NCI-H2171 (cell line): ENCODE measurements at regions not wholly inside any gene's neighbourhood (a gene's known extent, or its start where the extent isn't known, plus 50 kb on each side); places are given as distances from the start of the nearest gene placed in this dataset.
"Not testable (repeated sequence)": the region's sequence is repeated elsewhere in the genome, so short reads cannot be mapped to it uniquely, and the experiment has no call there.

ENCODE experiments used
- DNase-seq: peaks from one replicate; lab custom pipeline; 2025; lab: John Stamatoyannopoulos, UW

DNA sequence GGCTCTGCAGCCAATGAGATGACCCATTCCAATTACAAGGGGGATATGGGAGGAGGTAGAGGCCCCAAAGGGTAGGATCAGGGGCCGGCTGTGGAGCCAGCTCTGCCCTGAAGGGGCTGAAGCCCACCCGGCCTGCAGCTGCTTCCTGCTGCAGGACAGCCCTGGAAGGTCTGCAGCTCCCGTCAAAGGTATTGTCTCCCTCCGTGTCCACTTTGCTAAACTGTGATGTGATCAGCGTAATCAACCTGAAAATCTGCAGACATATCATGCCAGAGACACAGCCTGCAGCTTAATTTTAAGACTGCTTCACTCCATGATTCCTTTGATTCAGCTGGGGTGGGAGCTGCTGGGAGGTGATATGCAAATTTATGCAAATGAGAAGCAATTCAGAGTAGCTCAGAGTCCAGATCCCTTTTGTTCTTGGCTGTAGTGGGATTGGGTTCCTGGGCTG, 90.7 kb downstream of the GADD45G start:
- no peak for DNase-seq

DNA sequence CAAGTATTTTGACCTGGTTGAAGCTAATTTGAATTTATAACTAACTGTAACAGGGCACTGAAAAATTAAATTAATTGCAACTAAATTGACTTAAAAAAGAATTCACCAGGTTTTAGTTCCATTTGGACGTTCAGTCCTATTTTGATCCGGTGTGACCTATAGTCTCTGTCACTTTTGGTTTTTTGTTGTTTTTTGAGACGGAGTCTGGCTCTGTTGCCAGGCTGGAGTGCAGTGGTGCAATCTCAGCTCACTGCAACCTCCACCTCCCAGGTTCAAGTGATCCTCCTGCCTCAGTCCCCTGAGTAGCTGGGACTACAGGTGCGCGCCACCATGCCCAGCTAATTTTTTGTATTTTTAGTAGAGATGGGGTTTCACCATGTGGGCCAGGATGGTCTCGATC, 91.2 kb downstream of the GADD45G start:
- DNase-seq = not testable (repeated sequence)

DNA sequence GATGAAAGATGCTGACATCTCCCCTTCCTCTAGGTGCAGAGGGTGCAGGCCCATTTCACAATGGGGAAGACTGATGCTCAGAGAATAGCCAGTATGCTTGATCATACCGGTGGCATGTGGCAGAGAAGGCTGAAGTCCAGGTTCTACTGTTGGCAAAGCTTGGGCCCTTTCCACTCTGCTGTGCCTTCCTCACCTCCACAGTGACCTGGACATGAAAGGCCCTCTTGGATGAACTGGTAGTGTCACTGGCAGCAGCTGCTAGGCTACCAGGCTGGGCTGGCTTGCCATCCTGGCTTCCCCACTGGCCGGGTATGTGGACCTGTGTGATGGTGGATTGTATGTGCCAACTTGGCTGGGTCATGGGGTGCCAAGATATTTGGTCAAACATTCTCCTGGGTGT, 92.0 kb downstream of the GADD45G start:
- no peak for DNase-seq

DNA sequence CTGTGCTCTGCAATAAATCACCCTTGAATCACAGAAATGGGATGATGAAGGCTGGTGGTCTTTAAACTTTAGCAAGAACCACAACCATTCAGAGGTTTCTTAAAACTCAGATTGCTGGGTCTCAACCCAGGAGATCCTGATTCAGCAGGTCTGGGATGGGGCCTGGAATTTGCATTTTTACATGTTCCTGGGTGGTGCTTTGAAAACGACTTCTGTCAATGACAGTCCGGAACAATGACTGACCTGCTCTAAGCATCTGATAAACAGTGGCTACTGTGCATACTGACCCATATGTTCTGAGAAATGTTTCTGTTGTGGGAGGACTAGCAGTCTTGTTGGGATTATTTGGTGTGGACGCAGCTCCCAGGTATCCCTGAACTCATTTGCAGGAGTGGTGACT, 92.7 kb downstream of the GADD45G start:
- DNase-seq = no peak

DNA sequence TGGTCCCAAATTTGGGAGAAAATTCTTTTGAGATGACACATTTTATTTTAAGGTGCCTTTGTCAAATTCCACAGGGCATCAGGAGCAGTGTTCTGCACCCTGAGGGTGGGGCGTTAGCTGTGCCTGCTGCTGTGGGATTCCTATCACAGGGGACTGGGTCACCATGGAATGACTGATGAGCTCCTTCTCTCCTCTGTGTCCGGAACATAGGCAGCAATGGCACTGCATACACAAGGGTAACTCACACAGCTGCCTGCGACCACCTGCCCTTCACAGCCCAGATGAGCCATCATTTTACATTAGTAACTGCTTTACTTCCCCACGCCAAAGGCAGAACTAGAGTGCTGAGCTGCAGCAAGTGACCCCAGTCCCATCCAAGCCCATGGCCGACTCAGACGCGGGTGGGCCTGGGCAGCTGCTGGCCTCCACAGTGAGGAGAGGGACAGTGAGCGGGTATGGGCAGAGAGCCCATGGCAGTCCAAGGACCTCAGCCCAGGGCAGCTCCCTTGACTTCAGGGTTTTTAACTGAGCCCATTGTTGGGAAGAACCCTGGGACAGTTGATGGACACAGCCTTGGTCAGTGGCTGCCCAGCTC, 93.7 kb downstream of the GADD45G start:
- DNase-seq = no peak

DNA sequence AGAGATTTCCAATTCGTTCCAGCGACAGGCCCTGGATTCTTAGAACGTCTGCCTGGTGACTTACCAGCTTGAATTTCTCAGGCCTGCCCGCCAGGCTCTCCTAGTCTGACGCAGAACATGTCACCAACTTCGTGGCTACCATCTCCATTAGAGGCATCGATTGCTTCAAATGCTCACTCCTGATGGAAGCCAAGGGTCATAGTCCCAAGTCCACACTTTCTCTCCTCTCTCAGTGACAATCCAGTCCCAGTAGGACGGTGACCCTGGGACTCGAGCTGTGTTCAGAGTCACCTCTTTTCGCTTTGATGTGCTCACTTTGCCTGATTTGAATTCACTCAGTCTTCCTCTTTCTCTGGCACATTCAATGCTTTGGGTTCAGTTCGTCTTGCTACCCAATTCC, 94.8 kb downstream of the GADD45G start:
- DNase-seq = no peak

DNA sequence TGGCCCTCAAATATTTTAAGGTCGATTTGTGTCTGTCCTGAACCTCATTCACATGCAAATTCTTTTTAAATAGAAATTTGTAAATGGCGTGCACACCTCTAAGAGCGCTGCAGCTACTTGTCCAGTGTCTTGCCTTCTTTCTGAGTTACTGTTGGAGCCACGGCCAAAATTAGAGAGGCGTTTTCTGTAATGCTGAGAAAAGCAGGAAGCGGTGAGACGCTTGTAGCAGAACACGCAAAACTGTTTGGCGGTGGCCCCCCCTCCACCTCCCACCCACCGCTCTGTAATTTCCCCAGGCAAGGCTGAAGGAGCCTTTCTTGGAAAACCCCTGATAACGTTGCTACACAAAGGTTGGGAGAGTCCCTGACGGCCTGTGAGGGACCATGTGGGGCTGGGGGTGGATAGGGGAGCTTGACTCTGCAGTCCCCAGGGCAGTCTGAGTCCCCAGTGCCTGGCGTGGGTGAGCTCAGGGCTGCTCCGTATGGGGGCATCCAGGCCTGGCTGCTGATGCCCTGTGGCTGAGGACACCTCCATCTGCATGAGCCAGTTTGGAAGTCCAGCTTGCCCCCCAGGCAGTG, 96.5 kb downstream of the GADD45G start:
- DNase-seq = no peak

DNA sequence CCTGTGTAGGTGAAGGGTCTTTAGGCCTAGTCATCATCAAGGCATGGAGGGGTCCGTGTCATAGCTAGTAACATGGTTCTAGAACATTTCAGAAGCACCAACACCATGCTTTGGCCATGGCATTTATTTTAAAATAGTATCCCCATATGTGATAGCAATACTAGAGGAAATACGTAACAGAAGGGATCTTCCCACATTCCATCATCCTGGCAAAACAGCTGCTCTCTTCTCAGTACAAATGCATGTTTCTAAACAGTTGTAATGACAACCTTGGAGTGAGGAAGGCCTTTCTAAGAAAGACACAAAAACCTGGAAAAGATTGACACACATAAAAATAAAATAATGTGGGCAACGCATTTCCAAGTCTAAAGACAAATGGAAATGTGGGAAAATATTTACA, 97.6 kb downstream of the GADD45G start:
- DNase-seq = no peak

DNA sequence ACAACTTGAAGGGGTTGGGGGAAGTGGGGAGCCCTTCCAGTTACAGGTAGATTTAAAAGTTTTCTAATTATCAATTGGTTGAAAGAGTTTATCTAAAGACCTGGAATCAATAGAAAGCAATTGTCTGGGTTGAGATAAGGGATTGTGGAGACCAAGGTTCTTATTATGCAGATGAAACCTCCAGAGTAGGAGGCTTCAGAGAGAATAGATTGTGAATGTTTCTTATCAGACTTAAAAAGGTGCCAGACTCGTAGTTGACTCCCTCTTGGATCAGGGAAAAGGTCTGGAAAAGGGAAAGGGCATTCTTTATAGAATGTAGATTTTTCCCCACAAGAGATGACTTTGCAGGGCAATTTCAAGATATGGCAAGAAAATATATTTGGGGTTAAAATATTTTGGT, 100.8 kb downstream of the GADD45G start:
- no peak for DNase-seq

DNA sequence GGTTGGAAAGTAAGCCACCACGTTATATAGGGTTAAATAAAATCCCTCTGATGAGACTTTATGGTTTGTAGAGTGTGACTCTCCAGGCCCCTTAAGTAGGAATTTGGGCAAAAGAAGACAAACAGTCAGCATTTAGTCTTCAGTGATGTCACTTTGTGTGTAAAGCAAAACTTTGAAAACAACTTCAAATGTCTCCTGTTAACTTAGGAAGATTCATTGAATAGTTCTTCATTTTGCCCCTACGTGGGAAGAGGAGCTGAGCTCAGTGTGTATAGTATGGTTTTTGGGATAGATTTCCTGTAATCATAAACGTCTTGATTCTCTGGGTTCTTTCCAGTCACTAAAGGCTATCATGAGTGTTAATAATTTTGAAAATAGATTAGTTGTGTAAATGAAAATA, 101.3 kb downstream of the GADD45G start:
- DNase-seq = no peak

DNA sequence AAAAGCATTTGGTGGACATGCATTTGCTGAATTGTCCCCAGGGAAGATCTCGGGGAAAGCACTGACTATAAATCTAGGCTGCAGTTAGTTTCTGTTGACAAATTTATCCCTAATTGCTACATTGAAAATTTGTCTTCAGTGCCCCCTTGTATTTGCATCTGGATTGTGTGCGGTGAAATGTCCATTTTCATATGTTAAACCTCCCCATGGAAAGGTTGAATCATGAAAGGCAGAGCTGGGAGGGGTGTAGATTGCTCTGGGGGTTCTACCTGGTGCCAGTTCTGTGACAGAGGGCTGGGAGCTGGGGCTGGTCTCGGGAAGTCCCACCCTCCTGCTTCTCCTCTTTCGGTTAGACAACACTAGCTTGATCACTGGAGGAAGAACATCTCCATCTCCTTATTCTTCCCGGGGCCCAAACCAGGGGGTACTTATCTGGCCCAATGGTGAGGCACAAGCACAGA, 101.9 kb downstream of the GADD45G start:
- no peak for DNase-seq

DNA sequence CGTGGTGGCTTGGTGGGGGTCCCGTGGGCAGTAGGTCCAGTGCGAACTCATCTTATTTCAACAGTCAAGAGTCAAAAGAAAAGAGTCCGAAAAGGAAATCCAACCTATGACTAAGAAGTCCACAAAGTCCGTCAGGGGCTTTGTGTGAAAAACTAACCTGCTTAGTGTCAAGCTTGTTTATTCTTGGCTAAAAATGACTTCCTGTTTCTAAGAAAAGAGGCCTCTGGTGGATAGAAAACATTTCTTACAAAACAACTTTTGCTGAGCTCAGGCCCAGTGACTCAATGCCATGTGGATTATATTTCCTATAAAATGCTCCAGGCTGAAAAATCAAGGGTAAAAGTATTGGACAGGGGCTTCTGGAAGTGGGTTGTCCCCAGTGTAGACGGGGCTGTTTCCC, 105.9 kb downstream of the GADD45G start:
- DNase-seq = no peak

DNA sequence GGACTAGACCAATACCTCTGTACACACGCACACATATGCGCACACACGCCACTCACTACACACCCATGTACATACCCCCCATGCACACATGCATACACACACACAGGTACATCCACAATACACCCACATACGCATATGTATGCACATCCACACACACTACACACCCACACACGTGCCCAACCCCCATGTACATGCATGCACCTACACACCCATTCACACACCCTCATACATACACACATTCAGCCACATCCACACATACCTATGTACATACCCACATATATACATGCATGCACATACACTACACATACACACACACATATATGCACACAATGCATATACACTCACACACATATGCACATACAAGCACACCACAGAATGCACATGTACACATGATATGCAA, 107.1 kb downstream of the GADD45G start:
- no peak for DNase-seq

DNA sequence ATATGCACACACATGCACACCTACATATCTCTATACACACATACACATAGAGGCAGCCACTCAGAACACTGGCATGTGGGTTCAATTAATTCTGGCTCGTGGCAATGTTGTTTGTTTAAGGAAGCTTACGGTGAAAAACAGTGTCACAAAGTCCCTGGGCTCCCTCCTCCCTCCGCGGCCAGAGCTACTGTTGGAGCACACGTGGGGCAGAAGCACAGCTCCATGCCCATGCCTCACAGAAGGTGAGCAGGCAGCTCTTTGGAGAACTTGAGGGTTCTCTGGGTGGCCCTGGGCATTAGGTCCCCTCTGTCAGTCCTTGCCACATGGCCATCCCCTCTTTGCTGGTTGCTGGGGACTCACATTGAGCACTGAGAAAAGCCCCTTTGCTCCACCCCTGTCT, 107.5 kb downstream of the GADD45G start:
- no peak for DNase-seq

DNA sequence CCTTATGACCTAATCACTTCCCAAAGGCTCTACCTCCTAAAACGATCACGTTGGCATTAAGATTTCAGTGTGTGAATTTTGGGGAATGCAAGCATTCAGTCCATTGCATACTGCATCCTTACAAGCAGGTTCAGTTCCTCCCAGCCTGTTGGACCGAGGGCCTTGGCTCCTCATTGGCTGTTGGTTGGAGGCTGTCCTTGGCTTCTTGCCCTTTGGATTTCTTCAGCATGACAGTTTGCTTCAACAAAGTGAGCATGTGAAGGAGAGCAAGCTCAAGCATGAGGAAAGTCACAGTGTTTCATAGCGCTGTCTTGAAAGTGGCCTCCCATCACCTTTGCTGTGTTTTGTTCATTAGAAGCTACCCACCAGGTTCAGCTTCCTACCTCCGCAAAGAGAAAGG, 109.5 kb downstream of the GADD45G start:
- no peak for DNase-seq

DNA sequence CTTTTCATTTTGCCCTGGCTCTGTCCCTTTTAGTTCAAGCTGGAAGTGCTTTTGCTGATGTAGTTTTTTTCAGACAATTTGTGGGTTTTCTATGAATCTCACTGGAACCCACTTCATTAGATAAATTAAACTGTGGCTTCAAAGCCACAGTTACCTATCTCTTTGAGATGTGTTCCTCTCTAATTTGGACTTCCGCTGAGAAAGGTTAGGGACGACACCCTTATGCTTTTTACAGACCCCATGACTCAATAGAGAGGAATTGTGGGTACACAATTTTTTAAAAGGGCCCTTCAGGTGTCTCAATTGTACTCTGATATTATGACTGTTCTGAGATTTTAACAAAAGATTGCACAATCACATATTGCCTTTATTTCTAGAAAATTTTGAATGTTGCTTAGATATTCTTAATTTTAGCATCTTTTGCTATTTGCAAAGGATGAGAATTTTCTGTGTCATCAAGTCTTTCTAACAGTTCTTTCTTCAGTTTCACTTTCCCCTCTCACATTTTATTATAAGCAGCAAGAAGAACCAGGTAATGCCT, 110.6 kb downstream of the GADD45G start:
- DNase-seq = no peak

DNA sequence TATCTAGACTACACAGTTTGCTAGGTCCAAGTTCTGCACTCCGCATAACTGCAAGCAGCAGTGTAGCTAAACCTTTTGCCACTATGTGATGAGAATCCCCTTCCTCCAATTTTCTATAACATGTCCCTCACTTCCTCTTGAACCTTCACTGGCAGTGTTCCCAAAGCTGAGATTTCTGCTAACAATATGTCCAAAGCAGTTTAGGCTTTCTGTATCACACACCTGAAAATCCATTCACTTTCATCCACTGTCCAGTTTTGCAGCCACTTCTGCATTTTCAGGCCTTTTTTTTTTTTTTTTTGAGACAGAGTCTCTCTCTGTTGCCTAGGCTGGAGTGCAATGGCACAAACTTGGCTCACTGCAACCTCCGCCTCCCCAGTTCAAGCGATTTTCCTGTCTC, 111.1 kb downstream of the GADD45G start:
- no peak for DNase-seq

DNA sequence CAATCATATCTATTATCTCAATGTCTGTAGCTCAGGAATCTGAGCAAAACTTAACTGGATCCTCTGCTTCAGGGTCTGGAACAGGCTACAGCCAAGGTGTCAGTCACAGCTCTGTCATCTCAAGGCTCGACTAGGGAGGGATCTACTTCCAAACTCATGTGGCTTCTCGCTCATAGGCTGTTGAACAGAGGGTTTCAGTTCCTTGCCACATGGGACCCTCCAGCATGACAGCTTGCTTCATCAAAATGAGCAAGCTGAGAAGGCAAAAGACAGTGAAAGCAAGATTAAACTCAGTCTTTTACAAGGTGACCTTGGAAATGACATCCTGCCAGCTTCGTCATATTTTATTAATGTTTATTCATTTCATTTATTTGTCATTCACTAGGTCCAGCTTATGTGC, 111.7 kb downstream of the GADD45G start:
- peak; percentile 15 for DNase-seq

DNA sequence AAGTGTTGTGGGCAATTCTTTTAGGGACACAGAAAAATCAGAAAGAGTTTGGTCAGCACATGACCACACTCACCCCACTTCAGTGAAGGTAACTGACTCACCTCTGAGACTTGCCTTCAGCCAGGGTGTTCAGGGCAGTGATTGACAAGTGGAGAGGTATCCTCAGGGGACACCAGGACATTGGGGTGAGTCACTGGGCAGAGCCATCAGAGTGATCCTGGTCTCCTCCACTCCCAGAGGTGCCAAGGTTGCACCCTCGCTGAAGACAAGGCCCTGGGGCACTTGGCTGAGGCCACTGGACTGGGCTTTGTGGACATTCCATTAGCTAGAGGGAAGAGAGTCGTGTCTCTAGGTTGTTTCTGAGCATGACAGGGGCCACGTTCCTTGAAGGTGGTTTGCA, 113.4 kb downstream of the GADD45G start:
- DNase-seq = no peak

DNA sequence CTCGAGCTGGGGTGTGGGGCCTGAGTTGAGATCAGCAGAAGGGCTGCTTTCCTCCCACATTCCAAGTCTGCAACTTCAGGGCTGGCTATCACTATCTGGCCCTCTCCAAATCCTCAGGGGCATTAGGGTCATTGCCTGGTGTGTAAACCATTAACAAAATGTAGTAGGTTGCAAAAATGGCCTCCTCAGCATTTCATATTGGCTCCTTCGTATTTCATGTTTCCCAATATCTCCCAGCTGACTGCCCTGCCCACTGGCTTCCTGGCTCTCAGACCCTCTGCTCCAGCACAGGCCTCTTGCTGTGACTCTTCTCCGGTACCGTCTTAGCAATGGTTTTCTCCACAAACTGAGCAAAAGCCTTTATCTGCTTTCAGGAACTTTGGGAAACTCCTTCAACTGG, 113.8 kb downstream of the GADD45G start:
- DNase-seq = no peak

DNA sequence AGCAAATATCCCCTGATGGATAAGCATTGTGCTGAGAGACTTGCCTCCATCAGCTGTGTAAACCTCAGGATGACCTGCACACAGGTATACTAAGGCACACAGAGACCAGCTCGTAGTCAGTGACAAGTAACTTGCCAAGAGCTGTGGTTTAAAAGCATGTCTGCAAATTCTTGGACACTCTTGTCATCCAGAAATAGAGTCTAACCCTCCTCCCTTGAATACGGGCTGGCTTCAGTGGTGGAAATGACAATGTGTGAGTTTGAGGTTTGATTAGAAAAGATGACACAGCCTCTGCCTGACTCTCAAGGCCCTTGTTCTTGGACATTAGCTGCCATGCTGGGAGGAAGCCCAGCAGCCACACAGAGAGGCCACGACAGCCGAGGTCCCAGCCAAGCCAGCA, 114.4 kb downstream of the GADD45G start:
- no peak for DNase-seq

DNA sequence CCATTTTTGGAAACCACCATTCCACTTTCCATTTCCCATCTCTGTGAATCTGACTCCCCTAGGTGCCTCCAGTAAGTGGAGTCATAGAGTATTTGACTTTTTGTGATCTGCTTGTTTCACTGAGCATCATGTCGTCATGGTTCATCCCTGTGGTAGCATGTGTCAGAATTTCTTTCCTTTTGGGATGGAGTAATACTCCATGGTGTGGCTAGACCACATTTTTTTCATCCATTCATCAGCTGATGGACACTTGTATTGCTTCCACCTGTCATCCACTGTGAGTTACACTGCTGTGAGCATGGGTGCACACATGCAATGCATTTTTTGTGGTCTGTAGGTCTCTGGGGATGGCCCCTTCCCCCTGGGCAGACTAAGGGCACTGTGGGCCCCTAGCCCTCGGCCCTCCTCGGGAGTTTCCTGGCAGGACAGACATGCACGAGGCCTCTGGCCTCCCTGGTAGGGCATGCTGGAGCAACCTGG, 115.9 kb downstream of the GADD45G start:
- no peak for DNase-seq

DNA sequence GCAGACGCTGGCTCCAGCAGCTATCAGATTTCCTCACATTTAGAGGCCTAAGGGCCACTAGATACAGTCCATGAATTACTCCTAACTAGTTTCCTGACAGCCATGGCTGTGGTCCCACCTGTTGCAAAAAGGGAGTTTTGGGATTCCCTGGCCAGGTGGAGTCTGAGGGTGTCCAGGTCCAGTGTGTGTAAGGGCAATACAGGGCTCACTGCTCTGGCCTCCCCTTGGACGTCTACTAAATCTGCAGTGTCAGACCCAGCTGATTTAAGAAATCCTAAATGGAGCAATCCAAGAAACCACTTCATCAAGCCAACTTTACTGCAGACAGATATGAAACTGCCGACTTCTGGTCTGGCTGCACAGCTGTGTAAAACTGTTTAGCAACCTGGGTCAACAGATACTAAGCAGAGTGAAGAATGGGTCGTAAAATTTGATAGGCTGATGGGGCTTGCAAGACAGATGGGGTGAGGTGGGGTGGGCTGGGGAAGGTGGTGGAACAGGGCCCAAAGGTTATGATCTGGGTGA, 116.4 kb downstream of the GADD45G start:
- peak; percentile 46 for DNase-seq
